SK-N-MC (cell line): ENCODE measurements at regions not wholly inside any gene's neighbourhood (a gene's known extent, or its start where the extent isn't known, plus 50 kb on each side); places are given as distances from the start of the nearest gene placed in this dataset.
A peak's percentile ranks its signal among the peaks of the same experiment; 100 is the strongest.

Experiments
- DNase-seq: peaks from one replicate; pipeline ENCODE4 v3.0.0-alpha.2; 2011; ENCODE audit warnings: low read depth, low spot score
- H3K27ac ChIP-seq: fragments of 200-600 bp; sonication (generic); 2 replicates; pipeline ENCODE4 v1.5.1; 2016; ENCODE audit warnings: mixed run types
- H3K36me3 ChIP-seq: fragments of 200-600 bp; sonication (generic); 2 replicates; pipeline ENCODE4 v1.6.1; 2017; ENCODE audit warnings: antibody characterized with exemption, low read length, mixed read lengths; ENCODE audit not compliant: insufficient read depth
- H3K4me3 ChIP-seq: fragments of 200-600 bp; sonication (generic); 2 replicates; pipeline ENCODE4 v1.5.1; 2016
- H3K9ac ChIP-seq: fragments of 200-600 bp; sonication (generic); 2 replicates; pipeline ENCODE4 v1.8.0; 2017; ENCODE audit warnings: mixed run types, mixed read lengths; ENCODE audit not compliant: insufficient read length
- H3K9me3 ChIP-seq: fragments of 200-600 bp; sonication (generic); 2 replicates; pipeline ENCODE4 v1.6.1; 2017; ENCODE audit warnings: low read depth, mild to moderate bottlenecking, antibody characterized with exemption, low read length, moderate library complexity, mixed read lengths
- EZH2 ChIP-seq: fragments of 200-600 bp; sonication (generic); IDR thresholded peaks from one replicate; pipeline ENCODE4 v1.6.1; 2017; ENCODE audit warnings: antibody characterized with exemption
- FOXP2 ChIP-seq: optimal IDR thresholded peaks from 2 replicates; pipeline ENCODE3; 2011; ENCODE audit warnings: mild to moderate bottlenecking, moderate library complexity; ENCODE audit not compliant: insufficient read depth; ENCODE audit errors: extremely low read length, control extremely low read depth
- POLR2AphosphoS5 ChIP-seq: IDR thresholded peaks from 2 replicates; pipeline ENCODE4 v1.6.1; 2012; ENCODE audit warnings: mild to moderate bottlenecking, low read depth, low read length, borderline replicate concordance

GRCh38 chr2:62415518-62415917 lies 90.5 kb downstream of the TMEM17 start:
- H3K9me3 ChIP-seq = no peaks in the 10 kb centered on the region
- H3K27ac ChIP-seq = no peak overlapping the region
- no peak overlapping the region for H3K4me3 ChIP-seq
- H3K9ac ChIP-seq = no peak overlapping the region
- H3K36me3 ChIP-seq = no peaks in the 10 kb centered on the region
- TF ChIP-seq FOXP2 = no peak
- no peak for TF ChIP-seq POLR2AphosphoS5
- TF ChIP-seq EZH2 = no peak
- no peak for DNase-seq

DNA sequence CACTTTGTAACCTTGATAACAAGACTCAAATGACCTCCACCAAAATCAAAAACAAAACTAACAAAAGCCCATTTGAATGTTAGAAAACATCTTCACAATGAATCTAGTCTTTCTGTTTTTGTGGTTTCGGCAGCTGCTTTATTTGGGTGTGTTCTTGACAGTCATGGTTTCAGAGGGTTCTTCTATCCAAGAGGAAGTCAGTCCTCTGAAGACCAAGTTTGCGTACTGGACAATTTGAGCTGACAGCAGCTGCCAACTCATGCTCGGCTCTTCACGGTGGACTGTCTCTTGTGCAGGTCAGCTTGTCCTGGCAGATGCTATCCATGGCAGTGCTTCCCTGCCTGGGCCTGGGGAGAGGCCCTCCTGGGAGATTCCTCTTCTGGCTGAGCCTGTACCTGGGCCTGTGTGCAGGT lies 91.0 kb downstream of the TMEM17 start:
- no peak overlapping the region for H3K9ac ChIP-seq
- no peak for TF ChIP-seq POLR2AphosphoS5
- no peak for TF ChIP-seq FOXP2
- TF ChIP-seq EZH2 = no peak
- no peaks in the 10 kb centered on the region for H3K36me3 ChIP-seq
- H3K9me3 ChIP-seq = no peaks in the 10 kb centered on the region
- no peak overlapping the region for H3K27ac ChIP-seq
- DNase-seq = no peak
- H3K4me3 ChIP-seq = no peak overlapping the region

DNA sequence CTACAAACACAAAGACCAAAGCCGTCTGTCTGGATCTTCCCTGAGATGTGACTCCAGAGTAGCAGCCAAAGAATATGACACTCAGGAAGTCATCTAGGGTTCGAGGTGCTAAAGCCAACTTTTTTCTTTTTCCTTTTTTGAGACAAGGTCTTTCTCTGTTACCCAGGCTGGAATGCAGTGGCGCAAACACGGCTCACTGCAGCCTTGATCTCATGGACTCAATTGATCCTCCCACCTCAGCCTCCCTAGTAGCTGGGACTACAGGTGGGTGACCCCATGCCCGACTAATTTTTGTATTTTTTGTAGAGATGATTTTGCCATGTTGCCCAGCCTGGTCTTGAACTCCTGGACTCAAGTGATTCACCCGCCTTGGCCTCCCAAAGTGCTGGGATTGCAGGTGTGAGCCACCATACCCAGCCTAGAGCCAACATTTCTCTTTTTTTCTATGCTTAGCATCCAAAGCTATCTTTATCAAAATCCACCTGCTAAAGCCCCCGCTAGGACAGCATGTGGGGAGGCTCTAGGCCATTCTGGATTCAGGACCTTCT lies 92.8 kb downstream of the TMEM17 start:
- Histone ChIP-seq H3K27ac (no peak overlapping the region), H3K36me3 (no peaks in the 10 kb centered on the region), H3K9me3 (no peaks in the 10 kb centered on the region), H3K9ac (no peak overlapping the region), H3K4me3 (no peak overlapping the region)
- no peak for TF ChIP-seq FOXP2
- no peak for TF ChIP-seq POLR2AphosphoS5
- no peak for TF ChIP-seq EZH2
- DNase-seq = no peak

DNA sequence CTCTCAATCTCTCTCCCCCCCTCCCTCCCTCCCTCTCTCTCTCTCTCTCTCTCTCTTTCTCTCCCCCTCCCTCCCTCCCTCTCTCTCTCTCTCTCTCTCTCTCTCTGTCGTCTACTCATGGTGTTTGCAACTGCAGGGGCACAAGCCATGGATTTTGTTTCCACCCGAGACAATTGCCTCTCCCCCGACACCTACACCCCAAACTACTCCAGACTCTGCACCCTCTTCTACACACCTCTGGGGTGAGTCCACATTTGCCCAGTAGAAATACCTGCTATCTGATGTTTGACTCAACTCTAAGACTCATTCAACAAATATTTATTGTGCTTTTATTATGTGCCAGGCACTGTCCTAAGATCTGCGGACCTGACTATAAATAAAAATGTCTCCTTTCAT lies 93.7 kb downstream of the TMEM17 start:
- DNase-seq = no peak
- Histone ChIP-seq H3K9me3 (no peaks in the 10 kb centered on the region), H3K9ac (no peak overlapping the region), H3K36me3 (no peaks in the 10 kb centered on the region), H3K4me3 (no peak overlapping the region), H3K27ac (no peak overlapping the region)
- TF ChIP-seq FOXP2 = no peak
- no peak for TF ChIP-seq EZH2
- TF ChIP-seq POLR2AphosphoS5 = no peak

- TF ChIP-seq FOXP2 (no peak), EZH2 (no peak), POLR2AphosphoS5 (no peak)
- H3K36me3 ChIP-seq = no peaks in the 10 kb centered on the region
- peak overlapping the region; percentile 77 for H3K4me3 ChIP-seq
- no peak overlapping the region for H3K27ac ChIP-seq
- H3K9ac ChIP-seq = peak overlapping the region; percentile 68
- DNase-seq = no peak
- H3K9me3 ChIP-seq = no peaks in the 10 kb centered on the region
These were observed 95.0 kb downstream of the TMEM17 start for GRCh38 chr2:62410926-62411456.

DNA sequence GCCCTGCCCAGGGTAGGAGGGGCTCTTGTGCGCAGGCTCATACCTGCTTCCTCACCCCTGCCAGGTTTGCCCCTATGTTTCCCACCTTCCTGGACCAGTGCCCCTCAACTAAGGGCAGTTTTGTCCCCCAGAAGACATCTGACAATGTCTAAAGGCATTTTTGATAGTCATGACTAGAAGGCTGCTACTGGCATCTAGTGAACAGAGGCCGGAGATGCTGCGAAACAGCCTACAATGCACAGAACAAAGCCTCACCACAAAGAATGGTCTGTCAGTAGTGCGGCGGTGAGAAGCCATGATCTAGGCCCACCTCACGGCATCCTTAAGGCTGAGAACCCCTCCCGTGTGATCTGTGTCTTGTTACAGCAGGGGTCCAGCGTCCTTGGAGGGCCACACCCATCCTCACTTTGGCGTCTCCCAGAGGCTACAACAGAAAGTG lies 96.0 kb downstream of the TMEM17 start:
- DNase-seq = no peak
- no peak overlapping the region for H3K9ac ChIP-seq

GRCh38 chr2:62409442-62409841 lies 96.6 kb downstream of the TMEM17 start:
- H3K9me3 ChIP-seq = no peaks in the 10 kb centered on the region
- no peak overlapping the region for H3K9ac ChIP-seq
- H3K36me3 ChIP-seq = no peaks in the 10 kb centered on the region
- H3K27ac ChIP-seq = no peak overlapping the region
- DNase-seq = no peak
- H3K4me3 ChIP-seq = no peak overlapping the region
- TF ChIP-seq EZH2 = no peak
- TF ChIP-seq FOXP2 = no peak
- TF ChIP-seq POLR2AphosphoS5 = no peak

More for the DNA sequence above, 96.0 kb downstream of the TMEM17 start:
- Histone ChIP-seq H3K9me3 (no peaks in the 10 kb centered on the region), H3K4me3 (no peak overlapping the region), H3K36me3 (no peaks in the 10 kb centered on the region), H3K27ac (no peak overlapping the region)
- no peak for TF ChIP-seq POLR2AphosphoS5
- TF ChIP-seq EZH2 = no peak
- no peak for TF ChIP-seq FOXP2

GRCh38 chr2:62408241-62408677 lies 97.7 kb downstream of the TMEM17 start:
- Histone ChIP-seq H3K9me3 (no peaks in the 10 kb centered on the region), H3K36me3 (no peaks in the 10 kb centered on the region), H3K27ac (no peak overlapping the region), H3K9ac (no peak overlapping the region), H3K4me3 (no peak overlapping the region)
- TF ChIP-seq POLR2AphosphoS5 = no peak
- TF ChIP-seq EZH2 = no peak
- TF ChIP-seq FOXP2 = no peak
- no peak for DNase-seq

DNA sequence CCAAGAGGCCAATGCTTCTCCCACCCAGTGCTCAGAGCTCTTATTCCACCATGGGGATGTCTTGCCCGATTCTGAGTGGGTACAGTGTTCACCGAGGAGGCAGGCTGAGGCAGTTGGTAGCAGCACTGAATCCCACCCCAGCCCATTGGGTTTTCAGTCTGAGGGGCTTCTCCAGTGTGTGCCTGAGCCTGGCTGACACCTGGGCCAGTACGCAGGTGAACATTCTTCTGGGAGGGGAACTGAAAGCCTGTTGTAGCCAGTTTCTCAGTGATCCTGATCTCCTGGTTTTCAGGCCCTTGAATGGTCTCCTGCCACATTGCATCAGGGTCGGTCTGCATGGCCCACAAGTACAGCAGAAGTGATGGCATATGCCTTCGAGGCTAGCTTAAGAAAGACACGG lies 98.2 kb downstream of the TMEM17 start:
- Histone ChIP-seq H3K36me3 (no peaks in the 10 kb centered on the region), H3K27ac (no peak overlapping the region), H3K9me3 (no peaks in the 10 kb centered on the region), H3K4me3 (no peak overlapping the region), H3K9ac (no peak overlapping the region)
- no peak for DNase-seq
- TF ChIP-seq POLR2AphosphoS5 (no peak), FOXP2 (no peak), EZH2 (no peak)
